Tibial nerve (tissue), 4 donors: ENCODE measurements at regions not wholly inside any gene's neighbourhood (a gene's known extent, or its start where the extent isn't known, plus 50 kb on each side); places are given as distances from the start of the nearest gene placed in this dataset.

Source experiments
- EP300 ChIP-seq, 2 donors: sonication (generic); formaldehyde crosslinking; IDR thresholded peaks; one replicate each; pipeline ENCODE4 v1.6.1; 2017; ENCODE audit warnings: antibody characterized with exemption in 2 of 2, mild to moderate bottlenecking in 1 of 2
- POLR2A ChIP-seq, 2 donors: fragments of 450-650 bp; IDR thresholded peaks; one replicate each; pipeline ENCODE4 v1.6.1; 2017; ENCODE audit warnings: antibody characterized with exemption in 2 of 2, mild to moderate bottlenecking in 2 of 2, moderate library complexity in 2 of 2
- TF ChIP-seq, protein P1 (sequence below), 5 experiments: fragments of 200-600 bp in 3 of 5; fragments of 450-650 bp in 2 of 5; sonication (generic) in 3 of 5; IDR thresholded peaks; one replicate each; pipeline ENCODE4 v1.5.1; 2016 to 2019; ENCODE audit warnings: antibody characterized with exemption in 5 of 5, mild to moderate bottlenecking in 3 of 5, moderate library complexity in 2 of 5

DNA sequence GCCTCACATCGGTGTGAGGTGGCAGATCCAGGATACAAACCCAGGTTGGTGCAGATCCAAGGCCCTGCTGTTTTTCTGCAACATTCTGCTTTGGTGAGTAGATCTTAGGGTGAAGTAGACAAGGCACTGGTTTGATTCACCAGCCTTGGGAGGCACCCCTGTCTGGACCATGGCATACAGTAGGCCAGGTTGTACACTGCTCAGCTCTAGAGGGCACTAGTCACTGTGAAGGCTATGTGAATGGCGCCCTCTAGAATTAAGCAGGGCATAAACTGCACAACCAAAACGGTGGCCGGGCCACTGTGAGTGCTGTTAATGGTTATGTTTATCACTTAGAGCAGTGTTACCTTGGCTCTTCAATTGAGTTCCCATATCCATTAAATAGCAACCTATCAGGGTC lies 280.6 kb upstream of the PWP1 start:
- TF ChIP-seq, protein P1, sequence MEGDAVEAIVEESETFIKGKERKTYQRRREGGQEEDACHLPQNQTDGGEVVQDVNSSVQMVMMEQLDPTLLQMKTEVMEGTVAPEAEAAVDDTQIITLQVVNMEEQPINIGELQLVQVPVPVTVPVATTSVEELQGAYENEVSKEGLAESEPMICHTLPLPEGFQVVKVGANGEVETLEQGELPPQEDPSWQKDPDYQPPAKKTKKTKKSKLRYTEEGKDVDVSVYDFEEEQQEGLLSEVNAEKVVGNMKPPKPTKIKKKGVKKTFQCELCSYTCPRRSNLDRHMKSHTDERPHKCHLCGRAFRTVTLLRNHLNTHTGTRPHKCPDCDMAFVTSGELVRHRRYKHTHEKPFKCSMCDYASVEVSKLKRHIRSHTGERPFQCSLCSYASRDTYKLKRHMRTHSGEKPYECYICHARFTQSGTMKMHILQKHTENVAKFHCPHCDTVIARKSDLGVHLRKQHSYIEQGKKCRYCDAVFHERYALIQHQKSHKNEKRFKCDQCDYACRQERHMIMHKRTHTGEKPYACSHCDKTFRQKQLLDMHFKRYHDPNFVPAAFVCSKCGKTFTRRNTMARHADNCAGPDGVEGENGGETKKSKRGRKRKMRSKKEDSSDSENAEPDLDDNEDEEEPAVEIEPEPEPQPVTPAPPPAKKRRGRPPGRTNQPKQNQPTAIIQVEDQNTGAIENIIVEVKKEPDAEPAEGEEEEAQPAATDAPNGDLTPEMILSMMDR (IDR thresholded peaks at IDR 0.05) = no peak
- TF ChIP-seq POLR2A (IDR thresholded peaks at IDR 0.05) (no peak), EP300 (IDR thresholded peaks at IDR 0.05) (no peak)
